ENCODE measurements at regions not wholly inside any gene's neighbourhood (a gene's known extent, or its start where the extent isn't known, plus 50 kb on each side); places are given as distances from the start of the nearest gene placed in this dataset.

DNA sequence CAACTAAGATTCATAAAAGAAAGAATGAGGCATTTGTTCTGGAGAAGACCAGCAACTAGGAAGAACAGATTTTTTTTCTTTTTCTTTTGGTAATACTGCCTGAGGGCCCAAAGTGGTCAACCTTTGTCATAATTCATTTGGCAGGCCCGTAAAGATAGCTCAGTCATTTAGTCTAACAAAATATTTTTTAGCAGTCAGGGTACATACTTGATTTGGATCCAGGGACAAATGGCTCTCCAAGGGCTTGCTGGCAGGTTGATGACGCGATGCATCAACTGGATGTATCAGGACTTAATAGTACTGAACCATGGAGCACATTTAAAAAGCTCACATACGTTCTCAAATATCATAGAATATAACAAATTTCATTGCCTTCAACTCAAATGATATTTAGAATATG is 203.4 kb upstream of the ZNF608 start:
- TF ChIP-seq, protein P1, sequence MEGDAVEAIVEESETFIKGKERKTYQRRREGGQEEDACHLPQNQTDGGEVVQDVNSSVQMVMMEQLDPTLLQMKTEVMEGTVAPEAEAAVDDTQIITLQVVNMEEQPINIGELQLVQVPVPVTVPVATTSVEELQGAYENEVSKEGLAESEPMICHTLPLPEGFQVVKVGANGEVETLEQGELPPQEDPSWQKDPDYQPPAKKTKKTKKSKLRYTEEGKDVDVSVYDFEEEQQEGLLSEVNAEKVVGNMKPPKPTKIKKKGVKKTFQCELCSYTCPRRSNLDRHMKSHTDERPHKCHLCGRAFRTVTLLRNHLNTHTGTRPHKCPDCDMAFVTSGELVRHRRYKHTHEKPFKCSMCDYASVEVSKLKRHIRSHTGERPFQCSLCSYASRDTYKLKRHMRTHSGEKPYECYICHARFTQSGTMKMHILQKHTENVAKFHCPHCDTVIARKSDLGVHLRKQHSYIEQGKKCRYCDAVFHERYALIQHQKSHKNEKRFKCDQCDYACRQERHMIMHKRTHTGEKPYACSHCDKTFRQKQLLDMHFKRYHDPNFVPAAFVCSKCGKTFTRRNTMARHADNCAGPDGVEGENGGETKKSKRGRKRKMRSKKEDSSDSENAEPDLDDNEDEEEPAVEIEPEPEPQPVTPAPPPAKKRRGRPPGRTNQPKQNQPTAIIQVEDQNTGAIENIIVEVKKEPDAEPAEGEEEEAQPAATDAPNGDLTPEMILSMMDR (IDR thresholded peaks at IDR 0.05 in 4 of 5, conservative IDR thresholded peaks at IDR 0.05 in 1 of 5): no peak
- TF ChIP-seq POLR2A (IDR thresholded peaks at IDR 0.05): no peak

Measured in gastrocnemius medialis (tissue), 4 donors.